Gastroesophageal sphincter (tissue), 4 donors: ENCODE measurements at regions not wholly inside any gene's neighbourhood (a gene's known extent, or its start where the extent isn't known, plus 50 kb on each side); places are given as distances from the start of the nearest gene placed in this dataset.

Experiments used
- ATAC-seq: fragments of 150-250 bp; one replicate; pipeline ENCODE4 v1.9.1; 2016; ENCODE audit warnings: mild to moderate bottlenecking, moderate library complexity
- H3K27ac ChIP-seq, 4 donors: fragments of 200-600 bp; sonication (generic) in 3 of 4; 1 replicate in 3 of 4; 2 replicates in 1 of 4; pipeline ENCODE4 v1.5.1; 2016 to 2019
- H3K27me3 ChIP-seq: fragments of 200-600 bp; sonication (generic); one replicate; pipeline ENCODE4 v1.5.1; 2019
- H3K36me3 ChIP-seq, 2 donors: fragments of 200-600 bp; sonication (generic); one replicate each; pipeline ENCODE4 v1.5.1; 2019; ENCODE audit warnings: control low read depth in 1 of 2
- H3K4me1 ChIP-seq, 3 donors: fragments of 200-600 bp; sonication (generic); 1 replicate in 2 of 3; 2 replicates in 1 of 3; pipeline ENCODE4 v1.5.1; 2016 to 2019; ENCODE audit warnings: control low read depth in 2 of 3
- H3K4me3 ChIP-seq, 2 donors: fragments of 200-600 bp; sonication (generic); one replicate each; pipeline ENCODE4 v1.5.1; 2019; ENCODE audit warnings: mild to moderate bottlenecking in 1 of 2, moderate library complexity in 1 of 2
- H3K9me3 ChIP-seq, 3 donors: fragments of 200-600 bp; sonication (generic); one replicate each; pipeline ENCODE4 v1.5.1; 2017 to 2019; ENCODE audit warnings: control low read depth in 2 of 3
- CTCF ChIP-seq, 4 experiments: fragments of 200-600 bp in 2 of 4; fragments of 450-650 bp in 2 of 4; sonication (generic) in 1 of 4; IDR thresholded peaks; one replicate each; pipeline ENCODE4 v1.5.1; 2017 to 2019; ENCODE audit warnings: antibody characterized with exemption in 4 of 4, mild to moderate bottlenecking in 2 of 4, moderate library complexity in 2 of 4
- EP300 ChIP-seq: sonication (generic); formaldehyde crosslinking; IDR thresholded peaks from one replicate; pipeline ENCODE4 v1.6.1; 2017; ENCODE audit warnings: antibody characterized with exemption, mild to moderate bottlenecking
- POLR2A ChIP-seq, 2 donors: fragments of 450-650 bp; IDR thresholded peaks; one replicate each; pipeline ENCODE4 v1.6.1; 2017; ENCODE audit warnings: antibody characterized with exemption in 2 of 2, mild to moderate bottlenecking in 2 of 2, moderate library complexity in 1 of 2
- POLR2AphosphoS5 ChIP-seq: sonication (generic); formaldehyde crosslinking; IDR thresholded peaks from one replicate; pipeline ENCODE4 v1.6.1; 2017; ENCODE audit warnings: antibody characterized with exemption
- WGBS, 2 donors: methylation state at CpG; one replicate each; pipeline ENCODE4 v1.1.5; 2018; ENCODE audit warnings: low coverage in 1 of 2; 5-methylcytosine and 5-hydroxymethylcytosine counted together

- Histone ChIP-seq H3K4me3 (no peak overlapping the region), H3K27me3 (no peaks in the 10 kb centered on the region), H3K36me3 (no peaks in the 10 kb centered on the region), H3K4me1 (no peaks in the 10 kb centered on the region), H3K27ac (no peak overlapping the region), H3K9me3 (no peaks in the 10 kb centered on the region)
- no peak for ATAC-seq
- 67% methylated on average over 1 of the region's 1 CpG; no CpG with 5 or more reads in 1 of the 2 donors for WGBS, 2 donors
- no peak for TF ChIP-seq POLR2A (IDR thresholded peaks at IDR 0.05)
- no peak for TF ChIP-seq EP300
Observed at GRCh38 chrX:116009346-116009745, 161.2 kb upstream of the AGTR2 start.

GRCh38 chrX:116009861-116010710 is 160.5 kb upstream of the AGTR2 start:
- TF ChIP-seq POLR2AphosphoS5 (no peak), POLR2A (IDR thresholded peaks at IDR 0.05) (no peak), CTCF (IDR thresholded peaks at IDR 0.05) (no peak), EP300 (no peak)

GRCh38 chrX:116010939-116011338 is 159.6 kb upstream of the AGTR2 start:
- Histone ChIP-seq H3K27ac (no peak overlapping the region), H3K27me3 (no peaks in the 10 kb centered on the region), H3K36me3 (no peaks in the 10 kb centered on the region), H3K4me1 (no peaks in the 10 kb centered on the region), H3K9me3 (no peaks in the 10 kb centered on the region), H3K4me3 (no peak overlapping the region)
- ATAC-seq = no peak
- TF ChIP-seq EP300 (no peak), POLR2A (IDR thresholded peaks at IDR 0.05) (no peak), CTCF (IDR thresholded peaks at IDR 0.05) (no peak), POLR2AphosphoS5 (no peak)
- WGBS, 2 donors = 50 to 60% methylated on average over 1 to 5 of the region's 5 CpGs

More at GRCh38 chrX:116009861-116010710, 160.5 kb upstream of the AGTR2 start:
- H3K36me3 ChIP-seq = no peaks in the 10 kb centered on the region
- no peak overlapping the region for H3K4me3 ChIP-seq
- H3K27me3 ChIP-seq = no peaks in the 10 kb centered on the region
- no peak overlapping the region for H3K27ac ChIP-seq
- ATAC-seq = no peak
- 2 to 17% methylated on average over 4 to 6 of the region's 8 CpGs for WGBS, 2 donors
- H3K9me3 ChIP-seq = no peaks in the 10 kb centered on the region
- H3K4me1 ChIP-seq = no peaks in the 10 kb centered on the region

GRCh38 chrX:116031331-116031730 is 139.2 kb upstream of the AGTR2 start:
- H3K4me3 ChIP-seq = no peak overlapping the region
- no peak for ATAC-seq
- H3K27ac ChIP-seq = no peak overlapping the region
- H3K27me3 ChIP-seq = no peaks in the 10 kb centered on the region
- H3K9me3 ChIP-seq = no peaks in the 10 kb centered on the region
- TF ChIP-seq CTCF (IDR thresholded peaks at IDR 0.05) (no peak), POLR2AphosphoS5 (no peak), POLR2A (IDR thresholded peaks at IDR 0.05) (no peak), EP300 (no peak)
- H3K36me3 ChIP-seq = no peaks in the 10 kb centered on the region
- no peaks in the 10 kb centered on the region for H3K4me1 ChIP-seq
- no CpG with 5 or more reads among the region's 1 CpG for WGBS, 2 donors
